GM12873 (cell line): ENCODE measurements at regions not wholly inside any gene's neighbourhood (a gene's known extent, or its start where the extent isn't known, plus 50 kb on each side); places are given as distances from the start of the nearest gene placed in this dataset.

Source experiments
- TF ChIP-seq, protein P1 (sequence below): IDR thresholded peaks from 2 replicates; pipeline ENCODE4 v1.5.1; 2012; ENCODE audit warnings: low read depth, mild to moderate bottlenecking, moderate library complexity, low read length, control low read depth; ENCODE audit not compliant: insufficient read depth; ENCODE audit errors: missing control alignments

DNA sequence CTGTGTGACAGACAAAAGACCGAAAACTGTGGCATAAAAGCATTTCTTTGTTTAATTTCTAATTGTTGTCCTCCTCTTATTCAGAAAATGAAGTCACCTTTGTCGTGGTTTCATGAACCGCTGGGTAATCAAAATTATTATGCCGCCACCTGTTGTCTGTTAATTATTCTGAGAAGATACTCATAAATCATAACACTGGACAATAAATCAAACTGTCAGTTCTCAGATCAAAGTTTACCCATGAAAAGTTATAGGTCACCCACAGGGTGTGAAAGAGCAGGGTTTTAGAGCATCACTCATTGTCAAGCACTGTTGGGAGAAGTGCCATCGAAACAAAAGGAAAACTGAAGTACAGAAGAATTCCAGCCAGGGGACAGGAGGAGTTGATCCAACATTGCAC is 474.3 kb downstream of the NR2F2 start:
- TF ChIP-seq, protein P1, sequence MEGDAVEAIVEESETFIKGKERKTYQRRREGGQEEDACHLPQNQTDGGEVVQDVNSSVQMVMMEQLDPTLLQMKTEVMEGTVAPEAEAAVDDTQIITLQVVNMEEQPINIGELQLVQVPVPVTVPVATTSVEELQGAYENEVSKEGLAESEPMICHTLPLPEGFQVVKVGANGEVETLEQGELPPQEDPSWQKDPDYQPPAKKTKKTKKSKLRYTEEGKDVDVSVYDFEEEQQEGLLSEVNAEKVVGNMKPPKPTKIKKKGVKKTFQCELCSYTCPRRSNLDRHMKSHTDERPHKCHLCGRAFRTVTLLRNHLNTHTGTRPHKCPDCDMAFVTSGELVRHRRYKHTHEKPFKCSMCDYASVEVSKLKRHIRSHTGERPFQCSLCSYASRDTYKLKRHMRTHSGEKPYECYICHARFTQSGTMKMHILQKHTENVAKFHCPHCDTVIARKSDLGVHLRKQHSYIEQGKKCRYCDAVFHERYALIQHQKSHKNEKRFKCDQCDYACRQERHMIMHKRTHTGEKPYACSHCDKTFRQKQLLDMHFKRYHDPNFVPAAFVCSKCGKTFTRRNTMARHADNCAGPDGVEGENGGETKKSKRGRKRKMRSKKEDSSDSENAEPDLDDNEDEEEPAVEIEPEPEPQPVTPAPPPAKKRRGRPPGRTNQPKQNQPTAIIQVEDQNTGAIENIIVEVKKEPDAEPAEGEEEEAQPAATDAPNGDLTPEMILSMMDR, result no peak

DNA sequence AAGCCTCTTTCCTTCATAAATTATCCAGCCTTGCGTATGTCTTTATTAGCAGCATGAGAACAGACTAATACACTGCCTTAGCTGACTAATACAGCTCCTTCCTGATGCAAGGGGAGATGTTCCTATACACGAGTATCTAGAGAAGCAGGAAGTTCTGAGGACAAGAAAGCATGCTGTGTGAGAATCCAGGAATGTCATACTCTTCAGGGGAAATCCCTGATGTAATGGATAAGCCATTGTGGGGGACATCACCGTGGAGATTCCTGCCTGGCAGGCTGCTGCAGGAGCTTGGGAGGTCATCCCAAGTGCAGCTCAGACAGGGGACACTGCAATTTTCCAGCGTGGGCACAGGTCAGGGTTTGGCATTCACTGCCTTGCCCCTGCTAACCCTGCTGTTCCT is 476.9 kb downstream of the NR2F2 start:
- TF ChIP-seq, protein P1, result no peak

DNA sequence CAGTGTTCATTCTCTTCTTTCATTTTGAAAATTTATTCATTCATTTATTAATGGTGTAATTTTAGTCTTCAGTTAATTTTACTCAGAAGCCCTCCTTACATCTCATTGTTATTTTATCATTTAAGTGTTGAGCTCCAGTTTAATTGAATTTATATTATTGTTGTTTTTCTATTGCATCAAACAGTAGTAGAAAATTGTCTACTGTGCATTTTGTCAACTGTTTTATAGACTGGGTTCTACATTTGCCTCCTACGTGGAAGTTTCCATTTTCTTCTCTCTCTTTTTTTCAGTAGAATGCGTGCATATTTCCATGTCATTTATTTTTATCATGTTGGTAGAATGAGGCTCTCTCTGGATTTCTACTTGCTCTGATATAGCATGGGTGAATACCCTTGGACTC is 487.4 kb downstream of the NR2F2 start:
- TF ChIP-seq, protein P1, result no peak

DNA sequence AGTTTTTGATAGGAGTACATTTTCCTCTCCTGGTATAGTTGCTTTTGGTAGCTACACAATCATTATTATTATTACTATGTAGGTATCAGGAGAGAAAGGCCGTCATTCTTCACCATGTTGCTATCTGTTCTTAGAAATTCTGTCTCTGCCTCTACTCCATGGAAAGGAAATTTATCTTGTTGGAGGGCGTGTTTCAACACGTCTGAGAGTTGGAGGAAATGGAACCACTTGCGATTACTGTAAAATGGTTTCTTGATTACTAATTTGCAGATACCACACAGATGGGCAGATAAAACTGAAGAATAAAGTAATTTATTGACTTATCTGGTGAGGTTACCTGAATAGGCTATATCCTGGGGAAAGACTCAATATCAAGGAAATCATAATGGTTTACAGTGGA is 488.4 kb downstream of the NR2F2 start:
- TF ChIP-seq, protein P1, result no peak

DNA sequence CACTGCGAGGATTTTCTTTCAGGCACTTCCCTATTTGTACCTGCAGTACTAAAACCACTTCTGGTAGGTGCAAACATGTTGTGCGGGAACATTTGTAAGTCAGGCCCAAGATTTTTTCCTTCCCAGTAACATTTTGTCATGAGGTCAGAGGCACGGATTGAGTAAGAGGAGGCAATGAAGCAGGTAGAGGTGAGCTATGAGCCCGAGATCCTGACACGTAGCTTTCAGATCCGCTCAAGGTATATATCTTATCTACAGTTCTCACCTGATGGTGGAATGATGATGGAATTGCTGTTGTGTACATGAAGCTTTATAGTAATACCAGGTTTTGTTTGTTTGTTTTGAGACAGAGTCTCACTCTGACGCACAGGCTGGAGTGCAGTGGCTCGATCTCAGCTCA is 497.5 kb downstream of the NR2F2 start:
- TF ChIP-seq, protein P1, result no peak

DNA sequence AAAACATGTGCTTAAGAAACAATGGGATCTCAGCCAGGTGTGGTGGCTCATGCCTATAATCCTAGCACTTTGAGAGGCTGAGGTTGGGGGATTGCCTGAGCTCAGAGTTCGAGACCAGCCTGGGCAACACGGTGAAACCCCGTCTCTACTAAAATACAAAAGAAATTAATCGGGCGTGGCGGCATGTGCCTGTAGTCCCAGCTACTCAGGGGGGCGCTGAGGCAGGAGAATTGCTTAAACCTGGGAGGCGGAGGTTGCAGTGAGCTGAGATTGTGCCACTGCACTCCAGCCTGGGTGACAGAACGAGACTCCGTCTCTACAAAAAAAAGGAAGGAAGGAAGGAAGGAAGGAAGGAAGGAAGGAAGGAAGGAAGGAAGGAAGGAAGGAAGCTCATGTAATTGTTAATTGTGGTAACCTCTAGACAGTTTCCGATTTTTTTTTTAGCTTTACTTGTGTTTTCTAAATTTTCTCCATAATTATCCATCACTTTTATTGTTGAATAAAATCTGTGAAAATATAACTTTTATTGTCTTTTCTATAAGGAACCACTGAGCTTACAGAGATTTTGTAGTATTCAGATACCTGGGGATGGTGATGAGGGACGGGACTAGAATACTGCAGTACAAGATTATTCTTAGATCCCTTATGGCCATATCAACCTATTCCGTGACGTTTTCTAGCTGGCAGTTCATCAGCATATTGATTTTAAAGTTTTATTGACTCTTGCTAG is 506.9 kb downstream of the NR2F2 start:
- TF ChIP-seq, protein P1, result no peak

DNA sequence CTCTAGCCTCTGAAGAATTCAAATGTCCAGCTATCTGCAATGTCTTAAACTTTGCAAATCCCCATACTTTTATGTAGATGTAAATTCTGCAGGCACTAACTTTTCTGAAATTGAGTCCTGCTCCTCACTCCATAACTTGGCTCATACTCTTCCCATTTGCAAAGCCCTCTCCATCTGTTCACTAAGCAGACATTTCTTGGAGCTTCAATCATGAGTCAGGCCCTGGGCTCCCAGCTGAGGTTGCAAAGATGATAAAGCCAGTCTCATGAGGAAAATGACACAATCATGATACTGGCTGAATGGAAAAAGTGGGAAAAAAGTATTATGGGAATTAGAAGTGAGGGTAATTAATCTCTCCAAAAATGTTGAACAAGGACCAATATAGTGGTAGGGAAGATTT is 507.6 kb downstream of the NR2F2 start:
- TF ChIP-seq, protein P1, result no peak
